ENCODE measurements at regions not wholly inside any gene's neighbourhood (a gene's known extent, or its start where the extent isn't known, plus 50 kb on each side); places are given as distances from the start of the nearest gene placed in this dataset.

- TF ChIP-seq CUX1 (IDR thresholded peaks at IDR 0.05; ENCODE audit: insufficient replicate concordance, low read depth, low read length) = no peak
- no peak for TF ChIP-seq POLR2A (IDR thresholded peaks at IDR 0.05; ENCODE audit: low read depth, low read length)
- TF ChIP-seq PKNOX1 (IDR thresholded peaks at IDR 0.05) = no peak
- no peak for TF ChIP-seq HCFC1 (IDR thresholded peaks at IDR 0.05; ENCODE audit: low read length)
Observed at GRCh38 chr1:29525941-29526340, 289.6 kb downstream of the PTPRU start (continued).

GRCh38 chr1:29524285-29525065 is 288.2 kb downstream of the PTPRU start:
- Histone ChIP-seq H3K9ac (ENCODE audit: control insufficient read depth, insufficient read depth, low read length) (no peak overlapping the region), H3K27me3 (replicated peaks in 1 of 2; ENCODE audit: control insufficient read depth in 2 of 2, insufficient read depth in 2 of 2, low read length in 1 of 2) (no peaks in the 10 kb centered on the region), H4K20me1 (ENCODE audit: control insufficient read depth, insufficient read depth) (no peaks in the 10 kb centered on the region), H3K4me1 (ENCODE audit: control insufficient read depth, insufficient read depth, low read length) (no peaks in the 10 kb centered on the region), H3K79me2 (ENCODE audit: control insufficient read depth, insufficient read depth, low read length) (no peaks in the 10 kb centered on the region), H3K9me3 (replicated peaks; ENCODE audit: control insufficient read depth, insufficient read depth, low read length) (no peaks in the 10 kb centered on the region), H3K36me3 (ENCODE audit: control insufficient read depth in 2 of 2, insufficient read depth in 2 of 2, low read length in 1 of 2) (no peaks in the 10 kb centered on the region), H2AFZ (ENCODE audit: control insufficient read depth, low read depth, low read length) (no peak overlapping the region), H3K4me2 (ENCODE audit: control insufficient read depth, insufficient read depth) (no peak overlapping the region), H3K27ac (ENCODE audit: control insufficient read depth, insufficient read depth) (no peak overlapping the region), H3K4me3 (no peak overlapping the region)
- CTCF ChIA-PET = no interaction called here
- SMC1A ChIA-PET (ENCODE audit: uncharacterized antibody, unreplicated experiment) = no interaction called here
- intact Hi-C loops (cut with micrococcal nuclease; ENCODE audit: unreplicated experiment) = no loop called here
- no peak for FAIRE-seq
- BruUV-seq (replicated peaks) = no TSS peak
- POLR2A ChIA-PET = no interaction called here
- no peak for TF ChIP-seq SMAD1 (IDR thresholded peaks at IDR 0.05; ENCODE audit: low read depth, partially characterized antibody)
- TF ChIP-seq MEF2A (IDR thresholded peaks at IDR 0.05; ENCODE audit: insufficient read depth, low read depth, low read length) = no peak
- DNase-seq (ENCODE audit: low read depth, low spot score) = no peak
- in situ Hi-C loops (cut with MboI) = no loop called here
- RAD21 ChIA-PET (ENCODE audit: unreplicated experiment) = no interaction called here
- WGBS (ENCODE audit: insufficient coverage, insufficient replicate concordance, low lambda C conversion rate, missing lambda C conversion rate) = 43% methylated on average over 23 of the region's 23 CpGs
- ATAC-seq = no peak
